CD4-positive, alpha-beta T cell (primary cell): ENCODE measurements at regions not wholly inside any gene's neighbourhood (a gene's known extent, or its start where the extent isn't known, plus 50 kb on each side); places are given as distances from the start of the nearest gene placed in this dataset.

ENCODE experiments used
- ATAC-seq: fragments of 200-7000 bp; cut with Tn5 transposase; one replicate; pipeline ENCODE4 v1.10.0; 2022; ENCODE audit warnings: mild to moderate bottlenecking; ENCODE audit not compliant: poor library complexity
- CTCF ChIA-PET: fragments of 350-600 bp; sonication (Branson Sonifier 250); formaldehyde crosslinking; loops from one replicate; lab custom pipeline; 2021; ENCODE audit warnings: antibody characterized with exemption, inconsistent platforms; lab: Charles Lee
- POLR2A ChIA-PET: fragments of 350-600 bp; sonication (Branson Sonifier 250); formaldehyde crosslinking; loops from one replicate; lab custom pipeline; 2021; ENCODE audit warnings: antibody characterized with exemption, inconsistent platforms; lab: Charles Lee
- DNase-seq, 14 experiments: peaks; one replicate each; pipeline ENCODE4 v3.0.0-alpha.2; 2013 to 2020; ENCODE audit warnings: mixed read lengths in 2 of 14
- H3K27ac ChIP-seq, 2 donors: one replicate each; pipeline versions ENCODE4 v1.5.1 to v1.7.0; 2013; ENCODE audit warnings: low read length in 2 of 2, low read depth in 1 of 2, mild to moderate bottlenecking in 1 of 2
- H3K27me3 ChIP-seq, 2 experiments: 1 replicate in 1 of 2; 2 replicates in 1 of 2; pipeline versions ENCODE4 v1.6.1 to v1.7.0; 2013; ENCODE audit warnings: low read length in 2 of 2, control low read depth in 1 of 2, mild to moderate bottlenecking in 1 of 2, moderate library complexity in 1 of 2; ENCODE audit not compliant: insufficient read depth in 2 of 2, control insufficient read depth in 1 of 2
- H3K36me3 ChIP-seq: one replicate; pipeline ENCODE4 v1.6.1; 2013; ENCODE audit warnings: low read length, control low read depth; ENCODE audit not compliant: insufficient read depth
- H3K4me1 ChIP-seq: one replicate; pipeline ENCODE4 v1.6.1; 2013; ENCODE audit warnings: low read length, control low read depth; ENCODE audit not compliant: insufficient read depth
- H3K4me3 ChIP-seq: one replicate; pipeline ENCODE4 v1.5.1; 2013; ENCODE audit warnings: mild to moderate bottlenecking, low read length, moderate library complexity
- H3K9me3 ChIP-seq, 2 experiments: 1 replicate in 1 of 2; 2 replicates in 1 of 2; pipeline versions ENCODE4 v1.6.1 to v1.7.0; 2013; ENCODE audit warnings: low read length in 2 of 2, mild to moderate bottlenecking in 2 of 2, control low read depth in 1 of 2, moderate library complexity in 1 of 2; ENCODE audit not compliant: control insufficient read depth in 1 of 2, insufficient read depth in 1 of 2
- H3K27ac Mint-ChIP-seq: one replicate; pipeline ENCODE4 v1.8.0; 2020; ENCODE audit warnings: mixed read lengths
- H3K27me3 Mint-ChIP-seq: one replicate; pipeline ENCODE4 v1.8.0; 2021; ENCODE audit warnings: mixed read lengths
- H3K36me3 Mint-ChIP-seq: one replicate; pipeline ENCODE4 v1.8.0; 2021; ENCODE audit warnings: low read depth, mixed read lengths
- H3K4me1 Mint-ChIP-seq: one replicate; pipeline ENCODE4 v1.8.0; 2021; ENCODE audit warnings: low read depth, mixed read lengths
- H3K4me3 Mint-ChIP-seq: one replicate; pipeline ENCODE4 v1.8.0; 2020; ENCODE audit warnings: mild to moderate bottlenecking, mixed read lengths
- H3K9me3 Mint-ChIP-seq: one replicate; pipeline ENCODE4 v1.8.0; 2020; ENCODE audit warnings: mixed read lengths
- intact Hi-C, 2 experiments: fragments of 100-400 bp; cut with DNase I in 1 of 2; cut with micrococcal nuclease in 1 of 2; formaldehyde crosslinking; loops; one replicate each; pipeline versions ENCODE4 v1.15.1 to v1.9.0; 2023 to 2025; cut with DNase I, micrococcal nuclease
- TF ChIP-seq, protein P1 (sequence below): fragments of 200-600 bp; IDR thresholded peaks from one replicate; pipeline ENCODE4 v1.8.0; 2022; ENCODE audit warnings: antibody characterized with exemption, mild to moderate bottlenecking

DNA sequence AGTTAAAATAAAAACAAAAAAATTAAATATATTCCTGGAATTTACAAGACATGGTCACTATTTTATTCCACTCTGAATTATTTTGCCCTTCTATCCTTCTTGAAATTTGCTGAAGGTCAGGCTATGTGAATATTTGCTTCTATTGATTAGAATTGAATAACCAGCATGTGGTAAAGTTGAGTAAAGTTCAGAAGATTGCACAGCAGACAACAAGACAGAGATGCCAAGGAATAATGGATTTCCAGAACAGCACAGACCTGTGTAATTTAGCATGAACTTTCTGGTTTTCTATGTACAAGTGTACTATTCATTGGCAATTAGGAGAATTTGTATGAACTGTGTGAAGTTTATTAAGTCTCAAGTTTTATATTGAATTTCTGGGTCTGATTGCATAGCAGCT lies 352.4 kb downstream of the TBC1D32 start:
- H3K27me3 ChIP-seq: no peaks in the 10 kb centered on the region
- intact Hi-C loops: no loop called here
- no peaks in the 10 kb centered on the region for H3K36me3 Mint-ChIP-seq

GRCh38 chr6:120966321-120966720 lies 368.0 kb downstream of the TBC1D32 start:
- ChIA-PET CTCF (no interaction called here), POLR2A (no interaction called here)
- Histone ChIP-seq H3K4me3 (no peak overlapping the region), H3K27me3 (no peaks in the 10 kb centered on the region), H3K9me3 (no peaks in the 10 kb centered on the region), H3K36me3 (no peaks in the 10 kb centered on the region), H3K27ac (no peak overlapping the region), H3K4me1 (no peaks in the 10 kb centered on the region)
- H3K27ac Mint-ChIP-seq: no peak overlapping the region
- peaks cover 7% of the 10 kb centered on the region for H3K9me3 Mint-ChIP-seq
- no peak overlapping the region for H3K4me3 Mint-ChIP-seq
- H3K27me3 Mint-ChIP-seq: no peaks in the 10 kb centered on the region
- ATAC-seq: no peak
- TF ChIP-seq, protein P1, sequence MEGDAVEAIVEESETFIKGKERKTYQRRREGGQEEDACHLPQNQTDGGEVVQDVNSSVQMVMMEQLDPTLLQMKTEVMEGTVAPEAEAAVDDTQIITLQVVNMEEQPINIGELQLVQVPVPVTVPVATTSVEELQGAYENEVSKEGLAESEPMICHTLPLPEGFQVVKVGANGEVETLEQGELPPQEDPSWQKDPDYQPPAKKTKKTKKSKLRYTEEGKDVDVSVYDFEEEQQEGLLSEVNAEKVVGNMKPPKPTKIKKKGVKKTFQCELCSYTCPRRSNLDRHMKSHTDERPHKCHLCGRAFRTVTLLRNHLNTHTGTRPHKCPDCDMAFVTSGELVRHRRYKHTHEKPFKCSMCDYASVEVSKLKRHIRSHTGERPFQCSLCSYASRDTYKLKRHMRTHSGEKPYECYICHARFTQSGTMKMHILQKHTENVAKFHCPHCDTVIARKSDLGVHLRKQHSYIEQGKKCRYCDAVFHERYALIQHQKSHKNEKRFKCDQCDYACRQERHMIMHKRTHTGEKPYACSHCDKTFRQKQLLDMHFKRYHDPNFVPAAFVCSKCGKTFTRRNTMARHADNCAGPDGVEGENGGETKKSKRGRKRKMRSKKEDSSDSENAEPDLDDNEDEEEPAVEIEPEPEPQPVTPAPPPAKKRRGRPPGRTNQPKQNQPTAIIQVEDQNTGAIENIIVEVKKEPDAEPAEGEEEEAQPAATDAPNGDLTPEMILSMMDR: no peak
- H3K36me3 Mint-ChIP-seq: no peaks in the 10 kb centered on the region
- intact Hi-C loops: no loop called here
- no peak for DNase-seq
- H3K4me1 Mint-ChIP-seq: no peaks in the 10 kb centered on the region

More for the DNA sequence above, 352.4 kb downstream of the TBC1D32 start:
- no peak overlapping the region for H3K4me3 Mint-ChIP-seq
- no peaks in the 10 kb centered on the region for H3K9me3 ChIP-seq
- TF ChIP-seq, protein P1: no peak
- no peaks in the 10 kb centered on the region for H3K27me3 Mint-ChIP-seq
- CTCF ChIA-PET: interaction anchor here (0.7 kb wide), 1 partner anchor 319 kb away, joined by 3 read pairs; no protein-coding TSS in a partner anchor
- H3K27ac Mint-ChIP-seq: no peak overlapping the region
- no peaks in the 10 kb centered on the region for H3K4me1 Mint-ChIP-seq
- no peak overlapping the region for H3K4me3 ChIP-seq
- H3K27ac ChIP-seq: no peak overlapping the region
- ATAC-seq (no peak), DNase-seq (no peak)
- POLR2A ChIA-PET: no interaction called here
- H3K4me1 ChIP-seq: no peaks in the 10 kb centered on the region
- no peaks in the 10 kb centered on the region for H3K9me3 Mint-ChIP-seq
- H3K36me3 ChIP-seq: no peaks in the 10 kb centered on the region

- ChIA-PET CTCF (no interaction called here), POLR2A (no interaction called here)
- Histone ChIP-seq H3K36me3 (no peaks in the 10 kb centered on the region), H3K27me3 (no peaks in the 10 kb centered on the region), H3K4me3 (no peak overlapping the region), H3K9me3 (no peaks in the 10 kb centered on the region), H3K27ac (no peak overlapping the region), H3K4me1 (no peaks in the 10 kb centered on the region)
- intact Hi-C loops: no loop called here
- no peaks in the 10 kb centered on the region for H3K27me3 Mint-ChIP-seq
- no peaks in the 10 kb centered on the region for H3K36me3 Mint-ChIP-seq
- ATAC-seq (no peak), DNase-seq (no peak)
- TF ChIP-seq, protein P1: no peak
- H3K27ac Mint-ChIP-seq: no peak overlapping the region
- no peak overlapping the region for H3K4me3 Mint-ChIP-seq
- H3K9me3 Mint-ChIP-seq: peaks cover 7% of the 10 kb centered on the region
- no peaks in the 10 kb centered on the region for H3K4me1 Mint-ChIP-seq
Observed at GRCh38 chr6:120965814-120966213, 368.5 kb downstream of the TBC1D32 start.
